CD4-positive, alpha-beta T cell (primary cell): ENCODE measurements at regions not wholly inside any gene's neighbourhood (a gene's known extent, or its start where the extent isn't known, plus 50 kb on each side); places are given as distances from the start of the nearest gene placed in this dataset.

ENCODE experiments used
- ATAC-seq: fragments of 200-7000 bp; cut with Tn5 transposase; one replicate; pipeline ENCODE4 v1.10.0; 2022; ENCODE audit warnings: mild to moderate bottlenecking; ENCODE audit not compliant: poor library complexity
- CTCF ChIA-PET: fragments of 350-600 bp; sonication (Branson Sonifier 250); formaldehyde crosslinking; loops from one replicate; lab custom pipeline; 2021; ENCODE audit warnings: antibody characterized with exemption, inconsistent platforms; lab: Charles Lee
- POLR2A ChIA-PET: fragments of 350-600 bp; sonication (Branson Sonifier 250); formaldehyde crosslinking; loops from one replicate; lab custom pipeline; 2021; ENCODE audit warnings: antibody characterized with exemption, inconsistent platforms; lab: Charles Lee
- DNase-seq, 14 experiments: peaks; one replicate each; pipeline ENCODE4 v3.0.0-alpha.2; 2013 to 2020; ENCODE audit warnings: mixed read lengths in 2 of 14
- H3K27ac ChIP-seq, 2 donors: one replicate each; pipeline versions ENCODE4 v1.5.1 to v1.7.0; 2013; ENCODE audit warnings: low read length in 2 of 2, low read depth in 1 of 2, mild to moderate bottlenecking in 1 of 2
- H3K27me3 ChIP-seq, 2 experiments: 1 replicate in 1 of 2; 2 replicates in 1 of 2; pipeline versions ENCODE4 v1.6.1 to v1.7.0; 2013; ENCODE audit warnings: low read length in 2 of 2, control low read depth in 1 of 2, mild to moderate bottlenecking in 1 of 2, moderate library complexity in 1 of 2; ENCODE audit not compliant: insufficient read depth in 2 of 2, control insufficient read depth in 1 of 2
- H3K36me3 ChIP-seq: one replicate; pipeline ENCODE4 v1.6.1; 2013; ENCODE audit warnings: low read length, control low read depth; ENCODE audit not compliant: insufficient read depth
- H3K4me1 ChIP-seq: one replicate; pipeline ENCODE4 v1.6.1; 2013; ENCODE audit warnings: low read length, control low read depth; ENCODE audit not compliant: insufficient read depth
- H3K4me3 ChIP-seq: one replicate; pipeline ENCODE4 v1.5.1; 2013; ENCODE audit warnings: mild to moderate bottlenecking, low read length, moderate library complexity
- H3K9me3 ChIP-seq, 2 experiments: 1 replicate in 1 of 2; 2 replicates in 1 of 2; pipeline versions ENCODE4 v1.6.1 to v1.7.0; 2013; ENCODE audit warnings: low read length in 2 of 2, mild to moderate bottlenecking in 2 of 2, control low read depth in 1 of 2, moderate library complexity in 1 of 2; ENCODE audit not compliant: control insufficient read depth in 1 of 2, insufficient read depth in 1 of 2
- H3K27ac Mint-ChIP-seq: one replicate; pipeline ENCODE4 v1.8.0; 2020; ENCODE audit warnings: mixed read lengths
- H3K27me3 Mint-ChIP-seq: one replicate; pipeline ENCODE4 v1.8.0; 2021; ENCODE audit warnings: mixed read lengths
- H3K36me3 Mint-ChIP-seq: one replicate; pipeline ENCODE4 v1.8.0; 2021; ENCODE audit warnings: low read depth, mixed read lengths
- H3K4me1 Mint-ChIP-seq: one replicate; pipeline ENCODE4 v1.8.0; 2021; ENCODE audit warnings: low read depth, mixed read lengths
- H3K4me3 Mint-ChIP-seq: one replicate; pipeline ENCODE4 v1.8.0; 2020; ENCODE audit warnings: mild to moderate bottlenecking, mixed read lengths
- H3K9me3 Mint-ChIP-seq: one replicate; pipeline ENCODE4 v1.8.0; 2020; ENCODE audit warnings: mixed read lengths
- CTCF ChIP-seq: fragments of 200-600 bp; IDR thresholded peaks from one replicate; pipeline ENCODE4 v1.8.0; 2022; ENCODE audit warnings: antibody characterized with exemption, mild to moderate bottlenecking
- intact Hi-C, 2 experiments: fragments of 100-400 bp; cut with DNase I in 1 of 2; cut with micrococcal nuclease in 1 of 2; formaldehyde crosslinking; loops; one replicate each; pipeline versions ENCODE4 v1.15.1 to v1.9.0; 2023 to 2025; cut with DNase I, micrococcal nuclease

- Histone ChIP-seq H3K4me1 (no peaks in the 10 kb centered on the region), H3K36me3 (no peaks in the 10 kb centered on the region), H3K27ac (no peak overlapping the region), H3K4me3 (no peak overlapping the region), H3K9me3 (peaks cover 0 to 18% of the 10 kb centered on the region in 2 experiments), H3K27me3 (peaks cover 0 to 6% of the 10 kb centered on the region in 2 experiments)
- Mint-ChIP-seq H3K4me3 (no peak overlapping the region), H3K4me1 (no peaks in the 10 kb centered on the region), H3K9me3 (no peaks in the 10 kb centered on the region), H3K27ac (no peak overlapping the region), H3K36me3 (no peaks in the 10 kb centered on the region), H3K27me3 (peaks cover 3% of the 10 kb centered on the region)
- TF ChIP-seq CTCF: no peak
- POLR2A ChIA-PET: no interaction called here
- CTCF ChIA-PET: no interaction called here
- intact Hi-C loops: no loop called here
- DNase-seq (no peak), ATAC-seq (no peak)
Measured at GRCh38 chr1:5802606-5803005, 189.6 kb downstream of the NPHP4 start.

GRCh38 chr1:5798904-5799303, 193.3 kb downstream of the NPHP4 start:
- no peak overlapping the region for H3K27ac Mint-ChIP-seq
- H3K9me3 Mint-ChIP-seq: peaks cover 2% of the 10 kb centered on the region
- H3K27me3 Mint-ChIP-seq: peaks cover 3% of the 10 kb centered on the region
- no peaks in the 10 kb centered on the region for H3K4me1 Mint-ChIP-seq
- CTCF ChIA-PET: no interaction called here
- TF ChIP-seq CTCF: no peak
- ATAC-seq (no peak), DNase-seq (no peak)
- no peak overlapping the region for H3K4me3 Mint-ChIP-seq
- H3K27me3 ChIP-seq: peaks cover 0 to 11% of the 10 kb centered on the region in 2 experiments
- no peaks in the 10 kb centered on the region for H3K4me1 ChIP-seq
- H3K36me3 ChIP-seq: no peaks in the 10 kb centered on the region
- POLR2A ChIA-PET: no interaction called here
- intact Hi-C loops: no loop called here
- no peaks in the 10 kb centered on the region for H3K36me3 Mint-ChIP-seq
- H3K4me3 ChIP-seq: no peak overlapping the region
- peaks cover 0 to 37% of the 10 kb centered on the region in 2 experiments for H3K9me3 ChIP-seq
- no peak overlapping the region for H3K27ac ChIP-seq

- intact Hi-C loops: no loop called here
- POLR2A ChIA-PET: no interaction called here
- no peaks in the 10 kb centered on the region for H3K36me3 ChIP-seq
- CTCF ChIA-PET: no interaction called here
- H3K27me3 ChIP-seq: peaks cover 0 to 11% of the 10 kb centered on the region in 2 experiments
- no peak overlapping the region for H3K4me3 ChIP-seq
- Mint-ChIP-seq H3K36me3 (no peaks in the 10 kb centered on the region), H3K27me3 (peaks cover 3% of the 10 kb centered on the region), H3K4me3 (no peak overlapping the region), H3K4me1 (no peaks in the 10 kb centered on the region), H3K9me3 (peaks cover 3% of the 10 kb centered on the region), H3K27ac (no peak overlapping the region)
- no peak for DNase-seq
- no peaks in the 10 kb centered on the region for H3K4me1 ChIP-seq
- peaks cover 0 to 43% of the 10 kb centered on the region in 2 experiments for H3K9me3 ChIP-seq
- no peak overlapping the region for H3K27ac ChIP-seq
- TF ChIP-seq CTCF: no peak
- ATAC-seq: no peak
Measured at GRCh38 chr1:5798151-5798730, 194.0 kb downstream of the NPHP4 start.
